MV-4-11 (cell line): ENCODE measurements at regions not wholly inside any gene's neighbourhood (a gene's known extent, or its start where the extent isn't known, plus 50 kb on each side); places are given as distances from the start of the nearest gene placed in this dataset.
A peak's percentile ranks its signal among the peaks of the same experiment; 100 is the strongest.
"Not testable (repeated sequence)": the region's sequence is repeated elsewhere in the genome, so short reads cannot be mapped to it uniquely, and the experiment has no call there.

ENCODE experiments used
- DNase-seq: peaks from one replicate; lab custom pipeline; 2025; lab: John Stamatoyannopoulos, UW

- DNase-seq, result not testable (repeated sequence)
Observed at GRCh38 chr12:9336375-9337011, 128.3 kb upstream of the PZP start.

DNA sequence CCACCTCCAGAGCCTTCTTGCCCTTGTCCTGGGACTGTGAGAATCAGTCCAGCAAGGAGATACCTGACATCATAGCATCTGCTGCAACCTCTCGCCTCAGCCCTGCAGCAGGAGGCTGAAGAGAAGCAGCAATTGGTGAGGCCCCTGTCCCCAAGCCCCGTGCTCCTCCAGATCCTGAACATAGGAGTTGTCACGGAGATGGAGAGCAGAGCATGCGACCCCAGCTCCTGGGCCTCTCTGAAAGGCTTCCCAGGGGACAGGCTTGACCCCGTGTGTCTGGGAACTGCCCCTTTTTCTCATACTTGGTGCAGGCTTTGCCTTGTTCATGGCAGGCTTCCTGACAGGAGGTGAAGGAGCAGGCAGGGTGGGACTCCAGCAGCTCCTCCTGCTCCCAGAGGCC is 127.7 kb upstream of the PZP start:
- no peak for DNase-seq

- DNase-seq, result no peak
Observed at GRCh38 chr12:9334964-9335363, 126.8 kb upstream of the PZP start.

- DNase-seq, result peak; percentile 7
Observed at GRCh38 chr12:9334041-9334692, 126.0 kb upstream of the PZP start.

DNA sequence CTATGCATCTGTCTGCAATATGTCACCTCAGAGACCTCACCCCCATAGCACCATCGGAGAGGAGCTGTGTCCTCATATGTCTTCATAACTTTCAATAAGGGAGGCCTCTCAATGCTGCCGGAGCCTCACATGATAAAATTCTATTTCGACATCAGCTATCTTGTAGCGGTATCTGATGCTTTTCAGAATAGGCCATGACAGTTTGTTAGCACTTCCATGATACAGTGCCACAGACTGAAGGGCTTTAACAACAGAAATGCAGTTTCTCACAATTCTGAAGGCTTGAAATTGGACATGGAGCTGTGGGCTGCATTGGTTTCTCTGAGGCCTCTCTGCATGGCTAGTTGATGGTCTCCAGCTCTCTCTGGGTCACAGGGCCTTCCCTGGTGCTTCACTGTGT is 125.0 kb upstream of the PZP start:
- peak; percentile 35 for DNase-seq

DNA sequence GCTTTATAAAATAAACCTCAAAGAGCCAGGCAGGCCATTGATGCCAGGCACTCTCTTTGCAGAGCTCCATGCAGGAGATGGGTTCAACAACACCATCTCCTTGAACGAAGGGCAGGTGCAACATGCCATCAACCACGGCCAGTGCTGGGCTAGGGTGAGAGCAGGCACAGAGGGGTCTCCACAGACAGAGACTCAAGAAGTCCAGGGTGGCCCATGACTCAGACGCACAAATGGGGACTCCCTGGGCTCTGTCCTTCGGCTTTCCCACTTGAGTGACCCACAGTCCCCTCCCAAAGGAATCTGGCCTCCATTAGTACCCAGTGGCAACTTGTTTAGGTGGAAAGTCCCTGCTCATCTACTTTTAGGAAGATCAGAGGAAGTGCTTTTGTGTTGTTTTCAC is 124.4 kb upstream of the PZP start:
- DNase-seq, result no peak

DNA sequence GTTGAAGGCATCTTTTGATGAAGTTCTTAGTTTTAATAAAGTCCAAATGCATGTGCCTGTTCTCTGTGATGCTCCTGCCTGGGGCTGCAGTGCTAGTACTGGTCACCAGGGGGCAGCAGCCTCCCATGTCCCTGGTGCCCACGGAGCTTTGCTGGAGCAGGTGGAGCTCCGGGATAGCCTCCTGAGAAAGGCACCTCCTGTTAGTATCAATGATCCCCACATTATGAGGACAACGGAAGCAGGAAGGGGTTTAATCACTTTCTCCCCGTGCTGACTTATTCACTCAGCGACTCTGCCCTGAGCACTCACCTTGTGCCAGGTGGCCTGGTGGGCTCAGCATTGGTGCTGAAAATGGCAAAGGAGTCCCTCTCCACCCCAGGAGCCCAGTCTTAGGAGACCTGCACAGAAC is 123.0 kb upstream of the PZP start:
- peak; percentile 32 for DNase-seq

GRCh38 chr12:9329019-9329418 is 120.8 kb upstream of the PZP start:
- DNase-seq, result no peak

DNA sequence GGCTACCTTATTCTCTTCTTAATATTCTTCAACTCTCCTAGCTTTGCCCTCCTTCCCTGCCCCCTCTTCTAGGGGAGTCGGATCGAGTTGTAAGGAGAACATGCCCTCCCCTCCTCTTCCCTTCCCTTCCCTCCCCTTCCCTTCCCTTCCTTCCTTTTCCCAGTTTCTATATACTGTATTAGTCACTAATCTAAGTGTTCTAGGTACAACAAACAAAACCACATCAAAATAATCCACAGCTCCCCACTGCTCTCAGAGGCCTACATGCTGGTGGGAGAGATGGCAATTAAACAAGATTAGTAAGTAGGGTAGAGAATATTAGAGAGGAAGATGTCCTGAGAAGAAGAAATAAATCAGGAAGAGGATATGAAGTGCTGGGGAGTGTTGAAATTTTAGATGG is 119.9 kb upstream of the PZP start:
- no peak for DNase-seq

- no peak for DNase-seq
Observed at GRCh38 chr12:9327320-9327719, 119.1 kb upstream of the PZP start.

GRCh38 chr12:9326849-9327248 is 118.7 kb upstream of the PZP start:
- not testable (repeated sequence) for DNase-seq

- DNase-seq, result no peak
Observed at GRCh38 chr12:9326085-9326484, 117.9 kb upstream of the PZP start.

- DNase-seq, result no peak
Observed at GRCh38 chr12:9325471-9325870, 117.3 kb upstream of the PZP start.

- DNase-seq, result no peak
Observed at GRCh38 chr12:9324782-9325181, 116.6 kb upstream of the PZP start.

DNA sequence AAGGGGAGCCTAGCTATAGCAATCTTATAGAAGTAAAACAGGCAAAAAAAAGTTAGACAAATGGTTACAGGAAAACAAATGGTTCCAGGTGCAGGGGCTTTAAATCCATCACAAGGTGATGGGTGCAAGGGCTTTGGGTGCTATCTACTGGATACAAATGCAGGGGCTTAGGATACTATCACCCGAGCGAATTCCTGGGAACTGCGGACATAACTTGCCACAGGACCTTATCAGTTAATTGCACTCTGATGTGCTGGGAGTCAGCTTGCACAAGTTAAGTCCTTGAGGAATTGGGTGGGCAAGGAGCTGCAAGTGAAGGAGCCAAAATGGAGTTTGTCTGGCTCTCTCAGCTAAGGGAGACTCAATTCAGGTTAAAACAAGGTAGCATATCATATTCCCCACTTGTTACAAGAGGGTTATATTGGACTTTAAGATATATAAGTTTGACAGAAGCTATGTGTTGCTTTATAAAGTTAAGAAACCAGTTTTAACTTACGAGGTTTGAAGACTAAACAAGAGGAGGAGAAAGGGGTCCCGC is 115.0 kb upstream of the PZP start:
- DNase-seq, result no peak

GRCh38 chr12:9319842-9320173 is 111.6 kb upstream of the PZP start:
- DNase-seq, result no peak

DNA sequence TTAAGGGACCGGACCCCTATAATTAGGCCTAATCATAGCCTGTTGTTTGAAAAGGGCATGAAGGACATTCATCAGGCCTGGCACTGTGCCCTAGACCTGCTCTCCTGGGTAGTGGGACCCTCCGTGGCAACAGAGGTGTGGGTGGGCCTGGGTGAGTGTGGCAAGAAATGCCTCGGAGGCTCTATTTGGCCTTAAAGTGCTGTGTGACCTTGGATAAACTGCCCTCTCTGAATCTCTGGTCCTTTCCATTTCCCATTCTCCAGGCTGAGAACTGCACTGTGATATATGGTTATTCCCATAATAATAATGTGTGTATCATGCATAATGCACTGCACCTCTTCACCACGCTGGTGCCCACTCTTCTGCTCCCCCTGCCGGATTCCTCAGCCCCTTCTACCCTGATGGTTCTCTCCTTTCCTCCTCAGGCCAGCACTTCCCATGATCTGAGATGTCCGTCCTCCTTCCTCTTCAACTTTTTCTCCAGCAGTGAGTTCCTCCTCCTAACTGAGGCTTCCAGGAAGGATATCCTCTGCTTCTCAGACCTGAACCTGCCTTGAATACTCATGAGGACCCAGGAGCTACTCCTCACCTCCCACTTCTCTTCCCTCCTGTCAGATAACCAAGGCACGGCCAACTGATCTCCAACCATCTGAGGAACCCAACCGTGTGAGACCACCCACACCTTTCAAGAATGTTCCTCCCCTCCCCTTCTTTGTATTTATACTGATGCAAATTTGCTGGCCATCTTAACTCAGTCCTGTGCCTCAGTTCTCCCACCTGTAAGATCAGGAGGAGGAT is 111.0 kb upstream of the PZP start:
- no peak for DNase-seq

DNA sequence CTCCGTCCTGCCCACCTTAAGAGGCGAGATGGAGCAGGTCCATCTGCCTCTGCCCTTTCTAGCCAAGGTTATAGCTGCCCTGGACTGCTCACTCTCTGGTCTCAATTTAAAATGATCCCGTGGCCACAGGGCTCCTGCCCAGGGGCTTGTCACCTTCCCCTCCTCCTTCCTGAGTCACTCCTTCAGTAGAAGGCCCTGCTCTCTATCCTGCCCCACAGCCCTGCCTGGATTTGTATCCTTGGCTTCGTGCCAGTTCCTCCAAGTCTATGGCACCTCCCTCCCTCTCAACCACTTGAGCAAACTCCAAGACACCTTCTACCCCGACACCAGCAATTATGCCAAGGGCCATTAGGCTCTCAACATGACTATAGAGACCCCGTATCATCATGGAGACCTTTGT is 105.3 kb upstream of the PZP start:
- not testable (repeated sequence) for DNase-seq

- not testable (repeated sequence) for DNase-seq
Observed at GRCh38 chr12:9312406-9313392, 104.5 kb upstream of the PZP start.

DNA sequence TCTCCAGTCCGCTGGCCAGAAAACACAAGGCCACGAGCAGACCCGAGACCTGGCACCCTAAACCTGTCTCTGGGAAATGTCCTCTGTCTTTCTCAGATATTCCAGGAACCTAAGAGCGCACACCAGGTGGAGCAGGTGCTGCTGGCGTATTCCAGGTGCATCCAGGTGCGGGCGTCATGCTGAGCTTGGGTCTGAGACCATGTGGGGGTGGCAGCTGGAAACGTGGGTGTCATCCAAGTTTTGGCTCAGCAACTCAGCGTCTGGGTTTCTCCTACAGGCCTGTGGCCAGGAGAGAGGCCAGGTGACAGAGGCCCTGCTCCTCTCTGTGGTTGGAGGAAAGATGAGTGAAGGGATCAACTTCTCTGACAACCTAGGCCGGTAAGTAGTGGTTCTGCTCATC is 103.3 kb upstream of the PZP start:
- DNase-seq, result not testable (repeated sequence)

DNA sequence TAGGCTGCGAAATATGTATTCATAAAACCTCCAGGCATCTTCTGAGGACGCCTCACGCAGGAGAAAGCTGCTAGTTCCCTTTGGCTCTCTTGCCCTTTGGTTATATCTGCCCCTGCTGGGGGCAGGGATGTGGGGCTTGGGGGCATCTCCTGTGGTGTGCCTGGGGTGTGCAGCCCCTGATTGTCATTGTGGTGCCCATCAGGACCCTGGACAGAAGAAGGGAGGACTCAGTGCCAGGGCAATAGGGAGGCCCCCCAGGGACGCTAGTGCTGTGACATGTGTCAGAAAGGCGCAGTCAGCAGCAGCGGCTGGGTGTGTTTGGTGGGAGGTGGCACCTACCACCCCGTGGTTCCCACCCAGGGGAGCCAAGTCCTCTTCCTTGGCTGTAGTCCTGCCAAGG is 102.5 kb upstream of the PZP start:
- DNase-seq, result not testable (repeated sequence)

DNA sequence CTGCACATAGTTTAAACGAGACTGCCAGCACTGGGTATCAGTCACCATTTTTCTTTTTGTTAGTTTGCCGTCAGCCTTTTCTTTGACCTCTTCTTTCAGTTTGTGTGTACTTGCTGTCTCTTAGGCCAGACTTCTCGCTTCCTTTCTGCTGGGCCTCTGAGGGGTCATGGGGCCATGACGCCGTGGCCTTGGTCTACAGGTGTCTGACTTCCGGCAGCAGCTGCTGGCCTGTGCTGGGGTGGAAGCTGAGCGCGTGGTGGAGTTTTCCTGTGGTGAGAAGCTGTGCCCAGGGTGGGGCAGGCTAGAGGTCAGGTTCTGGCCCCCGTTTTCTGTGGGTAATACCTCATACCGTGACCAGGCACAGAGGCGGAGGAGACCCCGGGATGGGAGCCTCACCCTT is 101.6 kb upstream of the PZP start:
- DNase-seq, result not testable (repeated sequence)
